Tibial artery (tissue), 4 donors: ENCODE measurements at regions not wholly inside any gene's neighbourhood (a gene's known extent, or its start where the extent isn't known, plus 50 kb on each side); places are given as distances from the start of the nearest gene placed in this dataset.

Experiments
- DNase-seq, 2 donors: peaks; one replicate each; pipeline ENCODE4 v3.0.0-alpha.2; 2019
- H3K27ac ChIP-seq, 2 donors: fragments of 200-600 bp; sonication (generic) in 1 of 2; 1 replicate in 1 of 2; 2 replicates in 1 of 2; pipeline ENCODE4 v1.5.1; 2018 to 2019; ENCODE audit warnings: mild to moderate bottlenecking in 1 of 2
- H3K27me3 ChIP-seq, 2 donors: fragments of 200-600 bp; sonication (generic) in 1 of 2; one replicate each; pipeline versions ENCODE4 v1.5.1 to v1.6.0; 2016 to 2019
- H3K36me3 ChIP-seq, 3 donors: fragments of 200-600 bp; sonication (generic) in 2 of 3; one replicate each; pipeline ENCODE4 v1.5.1; 2016 to 2019; ENCODE audit warnings: mild to moderate bottlenecking in 2 of 3
- H3K4me1 ChIP-seq, 4 donors: fragments of 200-600 bp; sonication (generic) in 2 of 4; 1 replicate in 3 of 4; 2 replicates in 1 of 4; pipeline ENCODE4 v1.5.1; 2016 to 2019
- H3K4me3 ChIP-seq, 2 donors: fragments of 200-600 bp; sonication (generic) in 1 of 2; 1 replicate in 1 of 2; 2 replicates in 1 of 2; pipeline ENCODE4 v1.5.1; 2018 to 2019; ENCODE audit warnings: mild to moderate bottlenecking in 2 of 2
- H3K9me3 ChIP-seq, 3 donors: fragments of 200-600 bp; sonication (generic) in 1 of 3; one replicate each; pipeline ENCODE4 v1.5.1; 2016 to 2019
- CTCF ChIP-seq, 2 experiments: fragments of 200-600 bp in 1 of 2; fragments of 450-650 bp in 1 of 2; IDR thresholded peaks; one replicate each; pipeline ENCODE4 v1.5.1; 2017 to 2019; ENCODE audit warnings: antibody characterized with exemption in 2 of 2, mild to moderate bottlenecking in 1 of 2, moderate library complexity in 1 of 2
- intact Hi-C: fragments of 100-400 bp; cut with DNase I; formaldehyde crosslinking; loops from one replicate; pipeline ENCODE4 v1.15.0; 2023; ENCODE audit warnings: low total_unique reads

DNA sequence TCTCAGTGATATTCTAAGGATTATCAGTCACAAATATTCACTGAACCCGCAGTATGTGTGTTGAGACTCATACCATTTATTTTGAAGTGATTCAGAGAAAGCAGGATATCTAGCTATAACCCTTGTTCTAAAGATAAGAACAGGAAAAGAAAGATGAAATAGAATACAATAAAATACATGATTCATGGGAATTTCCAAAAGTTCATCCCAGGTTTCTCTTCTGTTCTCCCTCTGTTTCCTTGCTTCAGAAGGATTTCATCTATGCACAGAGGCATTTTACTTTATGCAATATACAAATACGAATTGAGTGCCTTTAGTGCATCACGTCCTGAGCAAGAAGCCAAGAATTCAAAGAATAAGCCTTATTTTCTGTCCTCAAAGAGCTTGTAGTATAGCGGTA is 274.4 kb upstream of the GPC6 start:
- TF ChIP-seq CTCF (IDR thresholded peaks at IDR 0.05): no peak
- H3K27ac ChIP-seq: no peak overlapping the region
- no peaks in the 10 kb centered on the region for H3K36me3 ChIP-seq
- no peak for DNase-seq
- intact Hi-C loops: no loop called here
- no peaks in the 10 kb centered on the region for H3K27me3 ChIP-seq
- no peak overlapping the region for H3K4me3 ChIP-seq
- no peaks in the 10 kb centered on the region for H3K9me3 ChIP-seq
- no peaks in the 10 kb centered on the region for H3K4me1 ChIP-seq

DNA sequence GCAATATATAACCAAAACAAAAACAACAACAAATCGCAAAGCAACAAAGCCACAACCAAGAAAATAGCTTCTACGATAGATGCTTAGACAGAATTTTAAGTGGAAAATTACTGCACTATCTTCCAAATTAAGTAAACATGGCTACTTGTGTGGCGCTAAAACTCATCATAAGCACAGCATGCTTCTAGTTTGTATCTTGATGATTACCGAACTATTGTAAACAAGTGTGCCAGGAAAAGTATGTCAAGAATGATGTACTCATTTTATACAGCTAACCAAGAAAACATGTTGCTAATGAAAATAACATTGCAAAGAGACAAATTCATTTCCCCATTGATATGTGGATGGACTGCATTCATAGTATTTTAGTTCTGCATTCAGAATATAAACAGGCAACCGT is 271.9 kb upstream of the GPC6 start:
- Histone ChIP-seq H3K4me1 (no peaks in the 10 kb centered on the region), H3K27ac (no peak overlapping the region), H3K36me3 (no peaks in the 10 kb centered on the region), H3K9me3 (no peaks in the 10 kb centered on the region), H3K27me3 (no peaks in the 10 kb centered on the region), H3K4me3 (no peak overlapping the region)
- DNase-seq: no peak
- no peak for TF ChIP-seq CTCF (IDR thresholded peaks at IDR 0.05)
- intact Hi-C loops: no loop called here

- H3K36me3 ChIP-seq: no peaks in the 10 kb centered on the region
- H3K9me3 ChIP-seq: no peaks in the 10 kb centered on the region
- intact Hi-C loops: no loop called here
- no peaks in the 10 kb centered on the region for H3K4me1 ChIP-seq
- no peak for DNase-seq
- no peak overlapping the region for H3K4me3 ChIP-seq
- H3K27ac ChIP-seq: no peak overlapping the region
- TF ChIP-seq CTCF (IDR thresholded peaks at IDR 0.05): no peak
- no peaks in the 10 kb centered on the region for H3K27me3 ChIP-seq
These were observed 266.8 kb upstream of the GPC6 start for GRCh38 chr13:92959790-92960189.

GRCh38 chr13:92963029-92963428 is 263.6 kb upstream of the GPC6 start:
- no peak overlapping the region for H3K27ac ChIP-seq
- H3K4me3 ChIP-seq: no peak overlapping the region
- intact Hi-C loops: no loop called here
- H3K36me3 ChIP-seq: no peaks in the 10 kb centered on the region
- no peaks in the 10 kb centered on the region for H3K4me1 ChIP-seq
- DNase-seq: no peak
- no peak for TF ChIP-seq CTCF (IDR thresholded peaks at IDR 0.05)
- H3K9me3 ChIP-seq: no peaks in the 10 kb centered on the region
- no peaks in the 10 kb centered on the region for H3K27me3 ChIP-seq

- Histone ChIP-seq H3K4me3 (no peak overlapping the region), H3K27ac (no peak overlapping the region), H3K4me1 (no peaks in the 10 kb centered on the region), H3K36me3 (no peaks in the 10 kb centered on the region), H3K9me3 (no peaks in the 10 kb centered on the region), H3K27me3 (no peaks in the 10 kb centered on the region)
- DNase-seq: no peak
- intact Hi-C loops: no loop called here
- TF ChIP-seq CTCF (IDR thresholded peaks at IDR 0.05): no peak
These were observed 260.3 kb upstream of the GPC6 start for GRCh38 chr13:92966341-92966740.

DNA sequence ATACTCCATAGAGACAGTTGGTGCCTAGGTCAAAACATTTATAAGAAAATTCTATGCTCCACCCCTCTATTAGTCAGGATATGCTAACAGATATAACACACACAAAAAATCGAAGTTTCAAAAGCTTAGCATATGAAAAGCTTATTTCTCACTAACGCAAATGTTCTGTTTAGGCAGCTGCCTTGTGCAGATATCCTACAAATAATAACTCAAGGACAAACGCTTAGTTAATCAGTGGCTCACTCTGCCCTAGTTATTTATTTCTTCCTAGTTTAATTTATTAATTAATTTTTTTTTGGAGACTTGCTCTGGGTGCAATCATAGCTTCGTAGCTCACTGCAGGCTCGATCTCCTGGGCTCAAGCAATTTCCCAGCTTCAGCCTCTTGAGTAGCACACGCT is 259.7 kb upstream of the GPC6 start:
- Histone ChIP-seq H3K36me3 (no peaks in the 10 kb centered on the region), H3K4me1 (no peaks in the 10 kb centered on the region), H3K4me3 (no peak overlapping the region), H3K27me3 (no peaks in the 10 kb centered on the region), H3K9me3 (no peaks in the 10 kb centered on the region), H3K27ac (no peak overlapping the region)
- no peak for TF ChIP-seq CTCF (IDR thresholded peaks at IDR 0.05)
- DNase-seq: no peak
- intact Hi-C loops: no loop called here
